ENCODE measurements at regions not wholly inside any gene's neighbourhood (a gene's known extent, or its start where the extent isn't known, plus 50 kb on each side); places are given as distances from the start of the nearest gene placed in this dataset.
"Not testable (repeated sequence)": the region's sequence is repeated elsewhere in the genome, so short reads cannot be mapped to it uniquely, and the experiment has no call there.

DNA sequence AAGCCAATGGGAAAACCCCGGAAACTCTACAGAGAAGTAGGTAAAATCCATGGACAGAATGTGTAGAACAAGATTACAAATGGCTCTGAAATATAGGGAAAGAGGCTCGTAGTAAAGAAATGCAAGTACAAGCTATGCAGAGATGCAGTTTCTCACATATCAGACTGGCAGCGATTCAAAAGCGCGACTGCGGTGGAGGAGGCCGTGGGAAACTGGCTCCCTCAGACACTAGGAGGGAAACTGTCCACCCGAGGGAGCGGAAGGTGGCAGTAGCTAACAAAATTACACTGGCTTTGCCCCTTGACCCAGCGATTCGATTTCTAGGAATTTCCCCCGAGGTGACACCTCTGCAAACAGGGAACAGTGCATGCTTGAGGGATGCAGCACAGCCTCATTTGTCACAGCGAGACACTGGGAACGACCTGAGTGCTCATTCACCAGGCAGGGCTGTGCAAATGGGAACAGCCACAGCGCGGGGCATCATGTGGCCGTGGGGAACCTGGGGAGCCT, 349.3 kb downstream of the CNTNAP3B start:
- peak; percentile 38 for DNase-seq (ENCODE audit: low read depth)
- H3K4me3 ChIP-seq (ENCODE audit: low read depth, low read length): not testable (repeated sequence)
- TF ChIP-seq, protein P1, sequence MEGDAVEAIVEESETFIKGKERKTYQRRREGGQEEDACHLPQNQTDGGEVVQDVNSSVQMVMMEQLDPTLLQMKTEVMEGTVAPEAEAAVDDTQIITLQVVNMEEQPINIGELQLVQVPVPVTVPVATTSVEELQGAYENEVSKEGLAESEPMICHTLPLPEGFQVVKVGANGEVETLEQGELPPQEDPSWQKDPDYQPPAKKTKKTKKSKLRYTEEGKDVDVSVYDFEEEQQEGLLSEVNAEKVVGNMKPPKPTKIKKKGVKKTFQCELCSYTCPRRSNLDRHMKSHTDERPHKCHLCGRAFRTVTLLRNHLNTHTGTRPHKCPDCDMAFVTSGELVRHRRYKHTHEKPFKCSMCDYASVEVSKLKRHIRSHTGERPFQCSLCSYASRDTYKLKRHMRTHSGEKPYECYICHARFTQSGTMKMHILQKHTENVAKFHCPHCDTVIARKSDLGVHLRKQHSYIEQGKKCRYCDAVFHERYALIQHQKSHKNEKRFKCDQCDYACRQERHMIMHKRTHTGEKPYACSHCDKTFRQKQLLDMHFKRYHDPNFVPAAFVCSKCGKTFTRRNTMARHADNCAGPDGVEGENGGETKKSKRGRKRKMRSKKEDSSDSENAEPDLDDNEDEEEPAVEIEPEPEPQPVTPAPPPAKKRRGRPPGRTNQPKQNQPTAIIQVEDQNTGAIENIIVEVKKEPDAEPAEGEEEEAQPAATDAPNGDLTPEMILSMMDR (conservative IDR thresholded peaks at IDR 0.05; ENCODE audit: low read depth, low read length): peak; percentile 5

DNA sequence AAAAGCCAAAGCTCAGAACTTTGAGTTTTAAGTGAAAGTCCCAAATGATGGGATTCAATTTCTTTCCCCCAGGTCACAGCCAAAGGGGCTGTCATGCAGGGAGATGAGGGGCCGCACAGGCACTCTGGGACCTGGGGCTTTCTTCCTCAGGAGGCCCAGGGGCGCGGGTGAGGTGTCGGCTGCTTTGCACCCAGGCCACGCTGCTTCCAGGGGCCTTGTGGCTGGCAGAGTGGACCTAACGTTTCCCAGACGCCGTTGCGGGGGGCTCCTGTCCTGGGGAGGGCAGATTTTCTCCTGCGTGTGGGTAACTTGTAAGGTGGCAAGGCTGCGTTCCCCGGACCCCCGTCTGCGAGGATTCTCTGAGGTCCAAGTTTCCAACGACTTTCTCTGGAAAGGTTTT, 350.0 kb downstream of the CNTNAP3B start:
- H3K4me3 ChIP-seq (ENCODE audit: low read depth, low read length); DNase-seq (ENCODE audit: low read depth): not testable (repeated sequence)

DNA sequence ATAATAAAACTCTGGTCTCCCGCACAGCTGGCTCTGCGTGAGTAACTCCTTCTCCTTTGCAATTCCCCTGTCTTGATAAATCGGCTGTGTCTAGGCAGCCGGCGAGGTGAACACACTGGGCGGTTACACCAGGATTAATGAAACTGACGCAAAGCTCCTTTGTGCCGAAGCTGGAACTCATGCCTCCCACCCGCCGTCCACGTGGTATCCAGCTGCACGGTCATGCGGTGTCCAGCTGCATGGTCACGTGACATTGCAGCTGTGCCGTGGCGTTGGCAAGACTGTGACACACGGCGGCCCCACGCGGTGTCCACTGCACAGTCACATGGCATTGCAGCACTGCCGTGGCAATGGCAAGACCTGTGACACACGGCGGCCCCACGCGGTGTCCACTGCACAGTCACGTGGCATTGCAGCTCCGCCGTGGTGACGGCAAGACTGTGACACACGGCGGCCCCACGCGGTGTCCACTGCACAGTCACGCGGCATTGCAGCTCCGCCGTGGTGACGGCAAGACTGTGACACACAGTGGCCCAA, 350.6 kb downstream of the CNTNAP3B start:
- not testable (repeated sequence) for DNase-seq (ENCODE audit: low read depth); H3K4me3 ChIP-seq (ENCODE audit: low read depth, low read length)

DNA sequence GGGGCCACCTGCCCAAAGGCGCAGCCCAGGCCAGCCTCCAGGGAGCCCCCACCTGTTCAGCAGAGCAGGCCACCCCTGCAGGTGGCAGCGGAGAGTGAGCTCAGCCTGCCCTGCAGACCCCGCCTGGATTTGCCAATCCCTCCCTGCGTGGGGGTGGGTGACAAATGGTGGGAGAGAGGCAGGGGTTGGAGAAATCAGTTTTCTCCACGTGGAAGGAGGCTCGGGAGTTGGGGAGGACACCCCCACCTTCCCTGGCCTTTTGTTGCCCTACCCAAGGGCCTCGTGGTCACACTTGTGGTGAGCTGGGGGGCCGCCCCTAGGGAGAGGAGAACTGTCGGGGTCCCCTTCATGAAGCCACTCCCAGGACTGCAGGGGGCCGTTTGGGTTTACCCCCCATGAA, 351.7 kb downstream of the CNTNAP3B start:
- DNase-seq (ENCODE audit: low read depth); H3K4me3 ChIP-seq (ENCODE audit: low read depth, low read length): not testable (repeated sequence)

DNA sequence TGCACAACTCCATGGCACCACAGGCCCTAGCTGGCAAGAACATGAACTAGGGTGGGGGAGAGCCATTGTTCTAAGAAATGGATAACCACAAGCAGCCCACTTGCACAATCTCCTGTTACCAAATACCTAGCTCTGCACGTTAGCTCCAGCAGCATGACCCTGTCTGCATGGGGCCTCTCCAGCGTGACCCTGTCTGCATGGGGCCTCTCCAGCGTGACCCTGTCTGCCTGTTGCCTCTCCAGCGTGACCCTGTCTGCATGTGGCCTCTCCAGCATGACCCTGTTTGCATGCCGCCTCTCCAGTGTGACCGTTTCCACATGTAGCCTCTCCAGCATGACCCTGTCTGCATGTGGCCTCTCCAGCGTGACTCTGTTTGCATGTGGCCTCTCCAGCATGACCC, 356.7 kb downstream of the CNTNAP3B start:
- DNase-seq (ENCODE audit: low read depth); H3K4me3 ChIP-seq (ENCODE audit: low read depth, low read length): not testable (repeated sequence)

DNA sequence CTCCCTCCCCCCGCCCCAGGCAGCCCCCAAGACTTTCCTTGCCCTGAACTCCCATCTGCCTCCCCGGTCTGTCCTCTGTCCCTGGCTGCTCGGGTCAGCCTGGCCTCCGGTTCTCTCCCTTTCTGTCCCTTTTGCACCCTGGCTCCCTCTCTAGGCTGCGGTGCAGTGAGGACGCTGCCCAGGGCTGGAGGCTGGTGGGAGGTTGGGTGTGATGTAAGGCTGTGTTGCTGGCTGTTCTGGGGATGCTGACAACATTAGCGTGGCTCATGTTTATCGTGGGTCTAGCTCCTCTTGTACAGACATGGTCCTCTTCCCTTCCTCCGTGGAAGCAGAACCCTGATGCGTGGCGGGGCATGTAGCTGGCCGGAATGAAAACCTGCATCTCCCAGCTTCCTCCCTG, 357.5 kb downstream of the CNTNAP3B start:
- not testable (repeated sequence) for H3K4me3 ChIP-seq (ENCODE audit: low read depth, low read length); DNase-seq (ENCODE audit: low read depth)

DNA sequence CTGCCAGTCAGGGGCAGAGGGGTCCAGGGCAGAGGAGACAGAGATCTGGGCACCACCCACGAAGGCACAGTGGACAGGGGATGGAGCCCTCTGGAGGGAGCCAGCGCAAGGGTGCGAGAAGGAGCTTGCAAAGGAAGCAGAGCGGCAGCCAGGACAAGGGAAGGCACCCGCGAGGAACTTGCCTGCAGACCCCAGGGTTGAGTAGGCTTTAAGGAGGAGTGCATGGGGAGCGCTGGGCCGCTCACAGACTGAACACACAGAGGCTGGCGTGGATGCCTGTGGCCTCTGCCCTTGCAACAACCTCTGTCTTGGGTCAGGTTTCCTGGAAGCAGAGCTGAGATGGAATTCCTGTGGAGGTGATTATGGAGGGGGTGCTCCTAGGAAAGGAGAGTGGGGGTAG, 374.4 kb downstream of the CNTNAP3B start:
- H3K4me3 ChIP-seq (ENCODE audit: low read depth, low read length); DNase-seq (ENCODE audit: low read depth): not testable (repeated sequence)

DNA sequence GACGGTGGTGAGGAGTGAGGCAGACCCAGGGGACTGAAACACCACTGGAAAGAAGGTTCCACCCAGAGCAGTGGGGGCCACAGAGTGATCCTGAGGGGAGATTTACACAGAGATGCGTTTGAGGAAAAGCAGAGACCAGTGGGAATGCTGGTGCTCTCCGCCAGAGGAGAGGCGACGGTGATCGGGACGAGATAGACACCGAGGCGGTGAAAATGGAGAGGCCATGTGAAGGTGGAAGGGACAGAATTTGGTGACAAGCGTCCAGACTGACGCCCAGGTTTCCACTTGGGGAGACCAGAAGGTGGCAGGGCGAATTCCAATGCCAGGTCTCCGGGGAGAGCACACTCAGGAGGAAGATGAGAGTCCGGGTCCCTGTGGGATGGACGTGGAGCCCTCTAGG, 374.8 kb downstream of the CNTNAP3B start:
- DNase-seq (ENCODE audit: low read depth): not testable (repeated sequence)

DNA sequence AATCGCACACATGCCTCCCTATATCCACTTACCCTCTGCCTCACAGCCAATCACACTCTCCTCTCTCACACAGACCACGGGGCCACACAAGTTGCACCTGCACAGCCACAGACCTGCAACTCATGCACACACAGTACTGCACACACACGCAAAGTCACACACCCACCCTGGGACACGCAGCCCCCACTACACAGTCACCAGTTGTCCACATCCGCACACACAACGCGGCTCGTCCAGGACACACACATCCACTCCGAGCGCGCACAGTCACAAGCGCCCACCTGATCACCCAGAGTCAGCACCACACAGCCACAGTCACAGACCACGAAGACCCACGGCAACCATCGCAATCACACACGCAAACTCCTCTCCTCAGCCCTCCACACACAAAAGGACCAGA, 387.3 kb downstream of the CNTNAP3B start:
- not testable (repeated sequence) for DNase-seq (ENCODE audit: low read depth); H3K4me3 ChIP-seq (ENCODE audit: low read depth, low read length)

More for the DNA sequence above, 374.8 kb downstream of the CNTNAP3B start:
- H3K4me3 ChIP-seq (ENCODE audit: low read depth, low read length): not testable (repeated sequence)

DNA sequence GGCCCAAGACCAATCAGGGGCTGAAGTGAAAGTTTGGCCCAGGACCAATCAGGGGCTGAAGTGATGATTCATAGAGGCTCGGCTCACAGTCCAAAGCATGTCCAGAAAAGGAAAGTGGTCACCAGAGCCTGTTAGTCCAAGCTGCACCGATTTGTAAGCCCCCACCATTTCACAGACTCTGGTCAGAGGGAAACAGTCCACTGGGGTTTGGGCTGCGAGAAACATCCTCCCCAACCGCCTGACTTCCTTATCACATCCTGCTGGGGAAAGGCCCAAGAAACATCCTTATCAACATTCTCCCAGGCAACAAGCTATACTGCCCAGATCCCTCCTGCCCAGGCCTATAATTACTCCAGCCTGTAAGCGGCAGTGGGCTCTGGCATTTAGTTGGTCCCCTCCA, 388.1 kb downstream of the CNTNAP3B start:
- not testable (repeated sequence) for DNase-seq (ENCODE audit: low read depth); H3K4me3 ChIP-seq (ENCODE audit: low read depth, low read length)

DNA sequence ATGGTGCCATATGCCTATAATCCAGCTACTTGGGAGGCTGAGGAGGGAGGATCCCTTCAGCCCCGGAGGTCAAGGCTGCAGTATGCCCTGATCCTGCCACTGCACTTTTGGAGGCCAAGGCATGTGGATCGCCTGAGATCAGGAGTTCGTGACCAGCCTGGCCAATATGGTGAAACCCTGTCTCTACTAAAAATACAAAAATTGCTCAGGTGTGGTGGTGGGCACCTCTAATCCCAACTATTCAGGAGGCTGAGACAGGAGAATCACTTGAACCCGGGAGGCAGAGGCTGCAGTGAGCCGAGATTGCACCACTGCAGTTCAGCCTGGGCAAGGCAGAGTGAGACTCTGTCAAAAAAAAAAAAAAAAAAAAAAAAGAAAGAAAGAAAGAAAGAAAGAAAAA, 390.5 kb downstream of the CNTNAP3B start:
- DNase-seq (ENCODE audit: low read depth); H3K4me3 ChIP-seq (ENCODE audit: low read depth, low read length): not testable (repeated sequence)

DNA sequence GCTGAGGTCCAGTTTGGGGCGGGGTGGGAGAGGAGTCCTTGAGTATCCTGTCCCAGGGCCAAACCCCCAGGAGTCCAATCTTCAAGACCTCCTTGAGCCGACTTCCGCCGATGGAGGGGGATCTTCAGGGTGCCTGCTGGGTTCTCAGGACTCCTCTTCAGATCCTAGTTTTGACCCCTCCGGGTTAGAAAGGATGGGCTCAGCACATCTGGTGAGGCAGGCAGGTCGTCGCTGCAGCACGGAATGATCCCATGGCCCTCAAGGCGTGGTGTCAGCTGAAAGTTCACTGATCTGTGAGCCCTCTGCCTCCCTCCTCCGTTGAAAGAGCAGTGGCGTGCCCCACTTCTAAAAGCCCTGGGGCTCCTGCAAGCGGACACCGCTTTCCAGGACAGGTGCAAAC, 430.0 kb downstream of the CNTNAP3B start:
- not testable (repeated sequence) for H3K4me3 ChIP-seq (ENCODE audit: low read depth, low read length); DNase-seq (ENCODE audit: low read depth)

DNA sequence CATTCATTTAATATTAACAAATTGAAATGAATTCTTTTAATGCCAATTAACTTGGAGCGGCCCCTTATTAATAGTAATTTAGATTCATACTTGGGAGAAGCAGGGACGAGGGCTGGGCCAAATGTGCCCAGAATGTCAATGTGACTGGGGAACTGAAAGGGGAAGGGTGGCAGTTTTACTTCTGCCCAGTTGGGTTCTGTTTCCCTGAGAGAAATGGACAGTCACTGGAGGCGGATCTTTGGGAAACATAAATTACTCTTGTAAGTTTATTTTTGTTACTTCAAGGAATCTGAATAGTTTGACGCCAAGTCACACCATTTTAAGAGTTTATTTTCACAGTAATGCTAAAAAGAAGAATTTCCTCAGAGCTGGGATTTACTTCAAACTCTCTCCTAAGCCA, 432.1 kb downstream of the CNTNAP3B start:
- DNase-seq (ENCODE audit: low read depth): peak; percentile 14

DNA sequence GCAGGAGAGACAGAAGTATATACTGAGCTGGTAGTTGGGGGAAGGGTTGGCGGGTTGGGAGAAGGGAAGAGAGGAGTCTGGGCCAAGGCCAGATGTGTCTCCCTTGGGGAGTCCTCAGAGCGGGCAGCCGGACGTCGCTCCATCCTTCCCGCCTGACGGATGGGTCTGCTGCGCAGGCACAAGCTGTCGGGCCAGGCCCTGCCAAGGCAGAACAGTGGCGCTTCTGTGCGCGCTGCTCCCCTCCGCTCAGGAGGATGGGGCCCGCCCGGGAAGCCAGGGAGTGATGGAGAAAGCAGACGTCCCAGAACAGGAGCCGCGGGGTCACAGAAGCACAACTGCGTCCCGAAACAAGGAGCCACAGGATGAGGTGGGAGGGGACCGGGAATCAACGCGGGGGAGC, 449.9 kb downstream of the CNTNAP3B start:
- DNase-seq (ENCODE audit: low read depth); H3K4me3 ChIP-seq (ENCODE audit: low read depth, low read length): not testable (repeated sequence)

More for the DNA sequence above, 432.1 kb downstream of the CNTNAP3B start:
- H3K4me3 ChIP-seq (ENCODE audit: low read depth, low read length): not testable (repeated sequence)

DNA sequence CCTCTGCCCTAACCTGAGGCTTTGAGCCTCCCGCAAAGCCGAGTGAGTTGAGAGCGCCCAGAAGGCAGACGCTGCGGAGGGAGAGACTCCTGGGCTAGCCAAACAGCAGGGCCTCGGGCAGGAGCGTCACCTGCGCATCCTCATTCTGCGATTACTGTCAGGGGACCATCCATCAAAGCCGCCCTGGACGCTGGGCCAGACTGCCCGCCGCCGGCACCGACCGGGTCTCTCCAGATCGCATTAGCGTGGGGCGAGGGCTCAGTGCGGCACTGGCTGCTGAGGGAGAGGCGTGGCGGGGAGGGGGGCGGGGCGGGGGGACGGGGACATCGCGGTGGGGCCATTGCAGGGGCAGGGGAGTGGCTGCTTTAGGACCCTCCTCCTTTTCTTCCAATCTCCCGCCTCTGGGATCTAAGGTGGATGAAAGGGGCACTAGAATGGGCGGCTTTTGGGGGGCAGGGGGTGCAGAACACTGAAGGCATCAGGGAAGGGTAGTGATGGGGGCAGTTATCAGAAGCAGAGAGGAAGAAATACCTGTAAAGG, 465.7 kb downstream of the CNTNAP3B start:
- DNase-seq (ENCODE audit: low read depth): not testable (repeated sequence)
- peak overlapping the region; percentile 22 for H3K4me3 ChIP-seq (ENCODE audit: low read depth, low read length)

DNA sequence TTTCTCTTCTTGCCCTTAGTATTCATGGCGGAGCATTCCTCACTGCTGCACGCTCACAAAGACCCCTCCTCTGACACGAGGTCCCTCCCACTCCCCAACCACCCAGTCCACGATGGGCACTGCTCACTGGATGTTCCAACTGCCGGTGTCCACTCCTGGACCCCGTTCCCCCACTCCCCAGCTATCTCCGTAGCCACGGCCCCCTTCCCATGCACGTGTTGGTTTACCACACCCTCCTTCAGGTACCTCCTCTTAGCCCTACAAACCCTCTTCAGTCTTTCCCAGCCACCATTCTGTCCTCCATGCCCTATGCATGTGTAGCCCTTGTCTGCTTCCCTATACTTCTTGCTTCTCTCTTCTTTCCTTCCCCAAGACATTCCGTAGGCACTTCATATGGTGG, 469.6 kb upstream of the ZNG1F start:
- not testable (repeated sequence) for DNase-seq (ENCODE audit: low read depth); H3K4me3 ChIP-seq (ENCODE audit: low read depth, low read length)

DNA sequence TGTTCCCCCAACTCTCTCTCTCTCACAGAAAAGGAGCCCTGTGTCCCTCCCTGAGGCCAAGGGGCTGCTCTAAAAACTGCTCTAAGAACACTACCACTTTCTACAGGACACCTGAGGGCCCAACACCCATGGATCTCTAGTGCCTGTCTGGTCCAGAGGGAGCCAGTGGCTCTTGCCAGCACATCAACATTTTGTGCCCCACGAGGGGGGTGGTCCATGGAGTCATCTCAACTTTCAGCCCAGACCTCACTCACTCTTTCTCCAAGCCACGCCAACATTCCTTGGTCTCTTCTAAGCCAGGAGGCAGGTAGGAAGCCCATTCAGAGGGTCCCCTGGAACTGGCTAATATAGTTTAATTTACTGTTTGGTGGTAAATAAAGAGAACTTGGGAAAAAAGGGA, 469.0 kb upstream of the ZNG1F start:
- H3K4me3 ChIP-seq (ENCODE audit: low read depth, low read length); DNase-seq (ENCODE audit: low read depth): not testable (repeated sequence)

DNA sequence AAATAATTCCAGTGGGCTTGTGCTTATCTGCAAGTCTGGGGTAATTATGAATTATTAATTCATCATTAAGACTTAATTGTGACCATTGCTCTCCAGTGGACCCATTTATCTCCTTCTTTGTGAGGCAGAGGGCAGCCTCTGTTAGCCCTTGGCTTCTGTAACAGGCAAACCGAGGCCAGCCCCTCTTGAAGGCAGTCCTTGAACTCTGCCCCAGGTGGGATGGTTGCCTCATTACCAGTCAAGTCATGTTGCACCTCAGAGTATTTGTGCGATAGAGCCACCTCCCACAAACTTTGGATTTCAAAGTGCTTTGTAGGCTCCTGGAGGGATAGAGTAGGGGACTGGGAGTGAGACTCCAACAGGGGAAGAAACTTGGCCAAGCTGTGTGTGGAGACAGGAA, 468.0 kb upstream of the ZNG1F start:
- not testable (repeated sequence) for DNase-seq (ENCODE audit: low read depth); H3K4me3 ChIP-seq (ENCODE audit: low read depth, low read length)

DNA sequence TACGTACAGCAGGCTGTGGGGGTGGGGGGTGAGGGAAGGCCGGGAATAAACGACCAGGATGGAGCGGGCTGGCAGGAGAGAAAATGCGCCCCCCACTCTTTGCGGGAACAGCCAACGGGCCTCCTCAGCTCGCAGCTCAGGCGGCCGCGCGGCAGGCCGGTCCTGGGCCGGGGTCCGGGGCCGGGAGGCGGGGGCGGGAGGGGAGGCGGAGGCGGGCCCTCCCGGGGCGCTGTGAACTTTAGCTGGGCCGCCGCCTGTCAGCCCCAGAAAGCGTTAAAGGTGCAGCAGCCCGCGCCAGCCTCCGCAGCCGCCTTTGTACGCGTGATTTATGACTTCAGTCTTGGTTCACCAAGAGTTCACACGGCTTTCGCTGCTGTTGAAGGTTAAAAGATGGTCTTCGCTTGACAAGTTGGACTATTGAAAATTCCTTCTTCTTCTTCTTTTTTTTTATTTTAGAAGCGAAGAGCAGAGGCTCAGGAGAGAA, 466.0 kb upstream of the ZNG1F start:
- H3K4me3 ChIP-seq (ENCODE audit: low read depth, low read length): not testable (repeated sequence)
- DNase-seq (ENCODE audit: low read depth): peak; percentile 61
